IMR-90 (cell line): ENCODE measurements at regions not wholly inside any gene's neighbourhood (a gene's known extent, or its start where the extent isn't known, plus 50 kb on each side); places are given as distances from the start of the nearest gene placed in this dataset.

Experiments used
- ATAC-seq: fragments of 200-7000 bp; cut with Tn5 transposase; 2 replicates; pipeline ENCODE4 v1.9.1; 2020; ENCODE audit warnings: low read depth, mild to moderate bottlenecking, moderate library complexity
- BruUV-seq: library from RNA; stranded (reverse); fragments of 400-500 nt; replicated peaks from 2 replicates; lab custom pipeline; 2021; lab: Mats Ljungman, UMichigan
- CTCF ChIA-PET: fragments of 300-600 bp; formaldehyde crosslinking; extraction: SDS; loops from one replicate; lab custom pipeline; 2021; ENCODE audit warnings: antibody characterized with exemption; lab: Yijun Ruan, JAX
- POLR2A ChIA-PET: fragments of 300-600 bp; sonication (Branson Sonifier 250); formaldehyde crosslinking; loops from one replicate; lab custom pipeline; 2022; ENCODE audit warnings: antibody characterized with exemption; ENCODE audit not compliant: unreplicated experiment; lab: Charles Lee
- DNase-seq: peaks from one replicate; pipeline ENCODE4 v3.0.0; 2013
- H2AFZ ChIP-seq: replicated peaks from 2 replicates; pipeline ENCODE3; 2013; ENCODE audit warnings: low read length, mild to moderate bottlenecking; ENCODE audit not compliant: poor library complexity
- H2AK5ac ChIP-seq: 2 replicates; pipeline ENCODE4 v1.6.1; 2013; ENCODE audit warnings: low read depth, low read length, inconsistent platforms
- H2AK9ac ChIP-seq: replicated peaks from 2 replicates; pipeline ENCODE3; 2013; ENCODE audit warnings: mild to moderate bottlenecking, low read depth, low read length, moderate library complexity; ENCODE audit not compliant: poor library complexity
- H2BK120ac ChIP-seq: 2 replicates; pipeline ENCODE4 v1.6.1; 2013; ENCODE audit warnings: low read depth, low read length, inconsistent platforms
- H2BK15ac ChIP-seq: 3 replicates; pipeline ENCODE4 v1.6.1; 2013; ENCODE audit warnings: low read depth, low read length, inconsistent platforms
- H2BK20ac ChIP-seq: 2 replicates; pipeline ENCODE4 v1.6.1; 2013; ENCODE audit warnings: low read depth, mild to moderate bottlenecking, inconsistent platforms, low read length, moderate library complexity
- H2BK5ac ChIP-seq: 2 replicates; pipeline ENCODE4 v1.6.1; 2013; ENCODE audit warnings: mild to moderate bottlenecking, low read depth, low read length, inconsistent platforms; ENCODE audit not compliant: poor library complexity, severe bottlenecking
- H3K14ac ChIP-seq: replicated peaks from 2 replicates; pipeline ENCODE4 v1.6.1; 2013; ENCODE audit warnings: low read depth, low read length, inconsistent platforms
- H3K18ac ChIP-seq: 2 replicates; pipeline ENCODE4 v1.6.1; 2013; ENCODE audit warnings: low read depth, low read length, control low read depth
- H3K23ac ChIP-seq: 2 replicates; pipeline ENCODE4 v1.6.1; 2013; ENCODE audit warnings: low read depth, low read length, inconsistent platforms
- H3K27ac ChIP-seq: 2 replicates; pipeline ENCODE4 v1.5.1; 2013; ENCODE audit warnings: mild to moderate bottlenecking, control low read depth, low read length; ENCODE audit not compliant: insufficient read depth
- H3K27me3 ChIP-seq: 2 replicates; pipeline ENCODE4 v1.6.1; 2013; ENCODE audit warnings: low read length; ENCODE audit not compliant: control insufficient read depth, insufficient read depth
- H3K36me3 ChIP-seq: 2 replicates; pipeline ENCODE4 v1.6.1; 2013; ENCODE audit warnings: low read length, mixed read lengths; ENCODE audit not compliant: control insufficient read depth, insufficient read depth
- H3K4ac ChIP-seq: 2 replicates; pipeline ENCODE4 v1.6.1; 2013; ENCODE audit warnings: low read depth, low read length, inconsistent platforms
- H3K4me1 ChIP-seq: 2 replicates; pipeline ENCODE4 v1.6.1; 2013; ENCODE audit warnings: low read length, mixed read lengths; ENCODE audit not compliant: control insufficient read depth, insufficient read depth
- H3K4me2 ChIP-seq: 2 replicates; pipeline ENCODE4 v1.6.1; 2013; ENCODE audit warnings: low read depth, mild to moderate bottlenecking, control low read depth, low read length, moderate library complexity
- H3K4me3 ChIP-seq: 2 replicates; pipeline ENCODE4 v1.5.1; 2013; ENCODE audit warnings: low read depth, mild to moderate bottlenecking, control low read depth, low read length, moderate library complexity; ENCODE audit not compliant: insufficient read depth
- H3K56ac ChIP-seq: 2 replicates; pipeline ENCODE4 v1.6.1; 2013; ENCODE audit warnings: low read length, inconsistent platforms; ENCODE audit not compliant: insufficient read depth; ENCODE audit errors: extremely low read depth
- H3K79me1 ChIP-seq, 2 experiments: 2 replicates each; pipeline ENCODE4 v1.6.1; 2013; ENCODE audit warnings: low read length in 2 of 2, inconsistent platforms in 1 of 2, low read depth in 1 of 2
- H3K9ac ChIP-seq: 2 replicates; pipeline ENCODE4 v1.6.1; 2013; ENCODE audit warnings: low read depth, low read length, control low read depth
- H3K9me1 ChIP-seq: 2 replicates; pipeline ENCODE4 v1.6.1; 2013; ENCODE audit warnings: low read length, inconsistent platforms; ENCODE audit not compliant: insufficient read depth
- H3K9me3 ChIP-seq: 2 replicates; pipeline ENCODE4 v1.6.1; 2013; ENCODE audit warnings: low read length; ENCODE audit not compliant: control insufficient read depth, insufficient read depth
- H4K20me1 ChIP-seq: 2 replicates; pipeline ENCODE4 v1.6.1; 2013; ENCODE audit warnings: low read length, inconsistent platforms; ENCODE audit not compliant: insufficient read depth
- H4K5ac ChIP-seq: 2 replicates; pipeline ENCODE4 v1.6.1; 2013; ENCODE audit warnings: mild to moderate bottlenecking, low read depth, low read length, control low read depth
- H4K8ac ChIP-seq, 2 experiments: 2 replicates each; pipeline ENCODE4 v1.6.1; 2013; ENCODE audit warnings: low read depth in 2 of 2, low read length in 2 of 2, control low read depth in 1 of 2, inconsistent platforms in 1 of 2
- H4K91ac ChIP-seq: 2 replicates; pipeline ENCODE4 v1.6.1; 2013; ENCODE audit warnings: low read depth, low read length, inconsistent platforms; ENCODE audit not compliant: insufficient read depth
- BHLHE40 ChIP-seq: fragments of 150-350 bp; IDR thresholded peaks from 2 replicates; pipeline ENCODE4 v1.6.1; 2016; ENCODE audit warnings: mild to moderate bottlenecking, low read depth, low read length
- CEBPB ChIP-seq: IDR thresholded peaks from 2 replicates; pipeline ENCODE4 v1.6.1; 2012; ENCODE audit warnings: low read depth, low read length, improper control_type of control experiment
- CHD1 ChIP-seq: IDR thresholded peaks from 2 replicates; pipeline ENCODE4 v1.6.1; 2012; ENCODE audit warnings: low read depth, low read length, improper control_type of control experiment
- CTCF ChIP-seq: conservative IDR thresholded peaks from 2 replicates; pipeline ENCODE4 v1.5.1; 2012; ENCODE audit warnings: mild to moderate bottlenecking, low read depth, low read length, improper control_type of control experiment
- ELK1 ChIP-seq: fragments of 150-350 bp; IDR thresholded peaks from 2 replicates; pipeline ENCODE4 v1.6.1; 2016; ENCODE audit warnings: low read depth, mild to moderate bottlenecking, low read length, moderate library complexity, borderline replicate concordance
- FOS ChIP-seq: fragments of 150-350 bp; IDR thresholded peaks from 2 replicates; pipeline ENCODE4 v1.6.1; 2016; ENCODE audit warnings: low read depth, low read length
- MAFK ChIP-seq: IDR thresholded peaks from 2 replicates; pipeline ENCODE4 v1.6.1; 2012; ENCODE audit warnings: low read depth, low read length, improper control_type of control experiment
- MAZ ChIP-seq: IDR thresholded peaks from 2 replicates; pipeline ENCODE4 v1.6.1; 2012; ENCODE audit warnings: low read depth, mild to moderate bottlenecking, low read length, improper control_type of control experiment, moderate library complexity, borderline replicate concordance
- MXI1 ChIP-seq: IDR thresholded peaks from 2 replicates; pipeline ENCODE4 v1.6.1; 2012; ENCODE audit warnings: low read depth, mild to moderate bottlenecking, low read length, moderate library complexity, borderline replicate concordance
- NFE2L2 ChIP-seq: fragments of 150-350 bp; IDR thresholded peaks from 2 replicates; pipeline ENCODE4 v1.6.1; 2016; ENCODE audit warnings: low read depth, mild to moderate bottlenecking, low read length
- POLR2A ChIP-seq: IDR thresholded peaks from 2 replicates; pipeline ENCODE4 v1.6.1; 2012; ENCODE audit warnings: mild to moderate bottlenecking, low read depth, low read length
- RAD21 ChIP-seq: IDR thresholded peaks from 2 replicates; pipeline ENCODE4 v1.6.1; 2012; ENCODE audit warnings: low read length, improper control_type of control experiment
- RCOR1 ChIP-seq: IDR thresholded peaks from 2 replicates; pipeline ENCODE4 v1.6.1; 2012; ENCODE audit warnings: mild to moderate bottlenecking, low read length, improper control_type of control experiment; ENCODE audit not compliant: insufficient replicate concordance
- RFX5 ChIP-seq: IDR thresholded peaks from 2 replicates; pipeline ENCODE4 v1.8.0; 2012; ENCODE audit warnings: low read depth, mild to moderate bottlenecking, low read length, moderate library complexity
- SMC3 ChIP-seq: fragments of 150-350 bp; IDR thresholded peaks from 2 replicates; pipeline ENCODE4 v1.6.1; 2016; ENCODE audit warnings: low read depth, mild to moderate bottlenecking, antibody characterized with exemption, low read length, moderate library complexity
- USF2 ChIP-seq: fragments of 150-350 bp; IDR thresholded peaks from 2 replicates; pipeline ENCODE4 v1.6.1; 2017; ENCODE audit warnings: mild to moderate bottlenecking, antibody characterized with exemption, low read length, low read depth
- WGBS, 2 experiments: methylation state at CpG; one replicate each; pipeline versions ENCODE4 v1.1.5 to v1.1.7; 2013; ENCODE audit warnings: missing lambda C conversion rate in 2 of 2; ENCODE audit not compliant: insufficient read length in 1 of 2; ENCODE audit errors: extremely low coverage in 2 of 2; 5-methylcytosine and 5-hydroxymethylcytosine counted together
- dilution Hi-C: fragments of 300-500 bp; cut with HindIII; formaldehyde crosslinking; loops from one replicate; pipeline ENCODE4 v1.14.3; 2018; ENCODE audit warnings: low sequenced_read_pairs; ENCODE audit not compliant: unreplicated experiment
- in situ Hi-C: fragments of 300-500 bp; cut with MboI; formaldehyde crosslinking; loops from 3 replicates; pipeline ENCODE4 v1.14.3; 2019; ENCODE audit warnings: low sequenced_read_pairs, inconsistent platforms, mixed read lengths
- intact Hi-C: fragments of 100-400 bp; cut with micrococcal nuclease; formaldehyde crosslinking; loops from 2 replicates; pipeline ENCODE4 v1.10.0; 2022

- Histone ChIP-seq H2AK5ac (0 out of 2 replicates have a peak overlapping the region, but pooled peaks have one; percentile 55), H3K27me3 (no peaks in the 10 kb centered on the region), H2BK20ac (no peak overlapping the region), H3K4ac (peak overlapping the region; percentile 31; the same call in 1 of the 2 replicates), H2BK5ac (no peak overlapping the region), H3K27ac (no peak overlapping the region; the same call in 1 of the 2 replicates), H2AK9ac (no peak overlapping the region), H2BK15ac (peak overlapping the region; percentile 66; the same call in 1 of the 3 replicates), H4K5ac (no peak overlapping the region), H3K18ac (no peak overlapping the region), H4K20me1 (peaks cover 23% of the 10 kb centered on the region; the same call in 1 of the 2 replicates), H3K9me3 (no peaks in the 10 kb centered on the region), H3K14ac (no peak overlapping the region), H3K9ac (no peak overlapping the region), H3K9me1 (peaks cover 15% of the 10 kb centered on the region), H3K4me2 (0 out of 2 replicates have a peak overlapping the region, but pooled peaks have one; percentile 2), H4K8ac (no peak overlapping the region), H2AFZ (no peak overlapping the region), H4K91ac (no peak overlapping the region), H2BK120ac (no peak overlapping the region), H3K4me1 (peaks cover 6% of the 10 kb centered on the region), H3K56ac (no peak overlapping the region), H3K4me3 (no peak overlapping the region), H3K36me3 (no peaks in the 10 kb centered on the region), H3K79me1 (peaks cover 40 to 50% of the 10 kb centered on the region in 2 experiments), H3K23ac (no peak overlapping the region)
- 0% methylated on average over 3 of the region's 3 CpGs; no CpG with 5 or more reads in 1 of the 2 experiments for WGBS, 2 experiments
- POLR2A ChIA-PET, result no interaction called here
- CTCF ChIA-PET, result no interaction called here
- in situ Hi-C loops, result no loop called here
- intact Hi-C loops, result no loop called here
- peak; percentile 93 for ATAC-seq
- peak; percentile 90 for DNase-seq
- dilution Hi-C loops, result no loop called here
- BruUV-seq, result no TSS peak
- TF ChIP-seq USF2, result no peak
- 0 out of 2 replicates have a peak, but pooled peaks have one; percentile 7 for TF ChIP-seq RAD21
- TF ChIP-seq FOS, result peak; percentile 70
- peak; percentile 94 for TF ChIP-seq BHLHE40
- TF ChIP-seq MXI1, result peak; percentile 55; the same call in 1 of the 2 replicates
- TF ChIP-seq SMC3, result no peak
- TF ChIP-seq RFX5, result no peak
- no peak for TF ChIP-seq CTCF
- no peak for TF ChIP-seq CHD1
- no peak for TF ChIP-seq MAZ
- no peak for TF ChIP-seq POLR2A
- no peak for TF ChIP-seq CEBPB
- peak; percentile 32 for TF ChIP-seq RCOR1
- no peak for TF ChIP-seq MAFK
- no peak for TF ChIP-seq ELK1
- TF ChIP-seq NFE2L2, result no peak
These were observed 64.9 kb upstream of the WIPF1 start for GRCh38 chr2:174662459-174662858.
